Spleen (tissue), 11 donors: ENCODE measurements at regions not wholly inside any gene's neighbourhood (a gene's known extent, or its start where the extent isn't known, plus 50 kb on each side); places are given as distances from the start of the nearest gene placed in this dataset.
A peak's percentile ranks its signal among the peaks of the same experiment; 100 is the strongest.

Experiments used
- DNase-seq: peaks from one replicate; pipeline ENCODE4 v3.0.0-alpha.2; 2020
- H3K27ac ChIP-seq, 8 donors: fragments of 200-600 bp; sonication (generic) in 7 of 8; 1 replicate in 4 of 8; 2 replicates in 4 of 8; pipeline versions ENCODE4 v1.5.0 to v1.8.0; 2016 to 2021; ENCODE audit warnings: inconsistent platforms in 4 of 8, mild to moderate bottlenecking in 4 of 8, moderate library complexity in 1 of 8
- H3K27me3 ChIP-seq, 7 donors: fragments of 200-600 bp; sonication (generic) in 6 of 7; replicated peaks in 1 of 7; 1 replicate in 4 of 7; 2 replicates in 3 of 7; pipeline versions ENCODE4 v1.5.0 to v1.8.0; 2016 to 2021; ENCODE audit warnings: inconsistent platforms in 3 of 7, mild to moderate bottlenecking in 1 of 7
- H3K36me3 ChIP-seq, 6 donors: fragments of 200-600 bp; sonication (generic) in 5 of 6; 1 replicate in 4 of 6; 2 replicates in 2 of 6; pipeline versions ENCODE4 v1.5.0 to v1.8.0; 2016 to 2021; ENCODE audit warnings: inconsistent platforms in 2 of 6
- H3K4me1 ChIP-seq, 6 donors: fragments of 200-600 bp; sonication (generic) in 5 of 6; 1 replicate in 3 of 6; 2 replicates in 3 of 6; pipeline versions ENCODE4 v1.5.0 to v1.8.0; 2016 to 2021; ENCODE audit warnings: inconsistent platforms in 3 of 6
- H3K4me3 ChIP-seq, 8 donors: fragments of 200-600 bp; sonication (generic) in 7 of 8; 1 replicate in 4 of 8; 2 replicates in 4 of 8; pipeline versions ENCODE4 v1.5.0 to v1.8.0; 2016 to 2021; ENCODE audit warnings: inconsistent platforms in 4 of 8, mild to moderate bottlenecking in 4 of 8, moderate library complexity in 2 of 8
- H3K9me3 ChIP-seq, 8 donors: fragments of 200-600 bp; sonication (generic) in 7 of 8; 1 replicate in 4 of 8; 2 replicates in 4 of 8; pipeline versions ENCODE4 v1.5.0 to v1.8.0; 2016 to 2021; ENCODE audit warnings: inconsistent platforms in 4 of 8
- POLR2A ChIP-seq, 3 donors: fragments of 450-650 bp; IDR thresholded peaks; one replicate each; pipeline ENCODE4 v1.5.1; 2017; ENCODE audit warnings: antibody characterized with exemption in 3 of 3, mild to moderate bottlenecking in 1 of 3
- POLR2AphosphoS5 ChIP-seq, 3 donors: sonication (generic); formaldehyde crosslinking; IDR thresholded peaks; one replicate each; pipeline ENCODE4 v1.5.1; 2017; ENCODE audit warnings: antibody characterized with exemption in 3 of 3
- WGBS, 5 donors: extraction: QIAGEN DNeasy Blood & Tissue Kit in 3 of 5; methylation state at CpG; one replicate each; pipeline versions ENCODE4 v1.1.5 to v1.1.7; 2013 to 2018; 5-methylcytosine and 5-hydroxymethylcytosine counted together
- intact Hi-C: fragments of 100-400 bp; cut with DNase I; formaldehyde crosslinking; loops from one replicate; pipeline ENCODE4 v1.15.0; 2023; ENCODE audit warnings: low total_unique reads
- TF ChIP-seq, protein P1 (sequence below), 11 experiments: fragments of 200-600 bp in 7 of 11; fragments of 450-650 bp in 4 of 11; sonication (generic) in 4 of 11; IDR thresholded peaks in 8 of 11; conservative IDR thresholded peaks in 3 of 11; 1 replicate in 7 of 11; 2 replicates in 4 of 11; pipeline versions ENCODE4 v1.4.0 to v1.8.0; 2016 to 2021; ENCODE audit warnings: antibody characterized with exemption in 11 of 11, inconsistent platforms in 4 of 11, mild to moderate bottlenecking in 1 of 11
- donor health status: healthy with polysubstance abuse.
- donor health status: DM: no; HTN: no; CAD: no; lungs with moderate emphysema.
- donor health status: DM: no; HTN: no; CAD: no.
- donor health status: Bipolar disorder and iron deficiency.
- donor health status: healthy.
- donor health status: DM: no; HTN: no; CAD: no.
- donor health status: DM: yes; HTN: yes; CAD: no.

DNA sequence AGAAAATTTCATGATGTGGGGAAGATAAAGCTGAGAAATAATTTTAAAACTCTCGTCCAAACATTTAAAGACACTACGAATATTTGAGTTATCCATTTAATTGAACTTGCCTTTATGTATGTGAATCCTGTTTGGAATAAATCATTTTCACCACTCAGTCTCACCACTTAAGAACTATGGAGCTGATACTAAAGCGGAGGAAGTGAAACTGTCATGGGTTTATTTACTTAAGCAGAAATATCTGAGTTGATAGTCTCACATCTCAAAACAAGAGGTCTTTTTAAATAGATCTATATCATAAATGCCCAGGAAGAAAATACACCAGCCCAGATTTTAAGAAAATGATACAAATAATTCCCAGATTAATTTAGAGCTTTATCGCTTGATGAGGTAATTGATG lies 532.4 kb downstream of the ZNF804A start:
- 71 to 88% (median 82%) methylated on average over 4 of the region's 4 CpGs for WGBS, 5 donors
- peaks cover 0 to 20% (median 10%) of the 10 kb centered on the region in 8 donors for H3K9me3 ChIP-seq
- no peaks in the 10 kb centered on the region for H3K4me1 ChIP-seq
- no peak overlapping the region for H3K4me3 ChIP-seq
- TF ChIP-seq POLR2A (IDR thresholded peaks at IDR 0.05) (no peak), POLR2AphosphoS5 (IDR thresholded peaks at IDR 0.05) (no peak)
- no peak for DNase-seq
- H3K36me3 ChIP-seq: no peaks in the 10 kb centered on the region
- no peaks in the 10 kb centered on the region for H3K27me3 ChIP-seq
- intact Hi-C loops: no loop called here
- H3K27ac ChIP-seq: no peak overlapping the region

DNA sequence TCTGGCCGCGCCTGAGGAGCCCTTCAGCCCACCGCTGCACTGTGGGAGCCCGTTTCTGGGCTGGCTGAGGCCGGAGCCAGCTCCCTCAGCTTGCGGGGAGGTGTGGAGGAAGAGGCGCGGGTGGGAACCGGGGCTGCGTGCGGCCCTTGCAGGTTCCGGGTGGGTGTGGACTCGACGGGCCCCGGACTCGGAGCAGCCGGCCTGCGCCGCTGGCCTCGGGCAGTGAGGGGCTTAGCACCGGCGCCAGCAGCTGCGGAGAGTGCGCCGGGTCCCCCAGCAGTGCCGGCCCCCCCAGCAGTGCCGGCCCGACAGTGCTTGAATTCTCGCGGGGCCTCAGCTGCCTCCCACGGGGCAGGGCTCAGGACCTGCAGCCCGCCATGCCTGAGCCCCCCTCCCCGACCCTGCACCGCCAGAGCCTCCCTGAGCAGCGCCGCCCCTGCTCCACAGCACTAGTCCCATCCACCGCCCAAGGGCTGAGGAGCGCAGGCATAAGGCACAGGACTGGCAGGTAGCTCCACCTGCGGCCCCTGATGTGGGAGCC lies 534.2 kb downstream of the ZNF804A start:
- intact Hi-C loops: no loop called here
- Histone ChIP-seq H3K36me3 (no peaks in the 10 kb centered on the region), H3K27ac (no peak overlapping the region), H3K9me3 (peaks cover 0 to 17% (median 10%) of the 10 kb centered on the region in 8 donors), H3K4me1 (no peaks in the 10 kb centered on the region), H3K4me3 (no peak overlapping the region), H3K27me3 (no peaks in the 10 kb centered on the region)
- peak; percentile 72 for DNase-seq
- 89 to 96% (median 93%) methylated on average over 23 to 39 of the region's 39 CpGs for WGBS, 5 donors
- TF ChIP-seq POLR2AphosphoS5 (IDR thresholded peaks at IDR 0.05) (no peak), POLR2A (IDR thresholded peaks at IDR 0.05) (no peak)
- TF ChIP-seq, protein P1, sequence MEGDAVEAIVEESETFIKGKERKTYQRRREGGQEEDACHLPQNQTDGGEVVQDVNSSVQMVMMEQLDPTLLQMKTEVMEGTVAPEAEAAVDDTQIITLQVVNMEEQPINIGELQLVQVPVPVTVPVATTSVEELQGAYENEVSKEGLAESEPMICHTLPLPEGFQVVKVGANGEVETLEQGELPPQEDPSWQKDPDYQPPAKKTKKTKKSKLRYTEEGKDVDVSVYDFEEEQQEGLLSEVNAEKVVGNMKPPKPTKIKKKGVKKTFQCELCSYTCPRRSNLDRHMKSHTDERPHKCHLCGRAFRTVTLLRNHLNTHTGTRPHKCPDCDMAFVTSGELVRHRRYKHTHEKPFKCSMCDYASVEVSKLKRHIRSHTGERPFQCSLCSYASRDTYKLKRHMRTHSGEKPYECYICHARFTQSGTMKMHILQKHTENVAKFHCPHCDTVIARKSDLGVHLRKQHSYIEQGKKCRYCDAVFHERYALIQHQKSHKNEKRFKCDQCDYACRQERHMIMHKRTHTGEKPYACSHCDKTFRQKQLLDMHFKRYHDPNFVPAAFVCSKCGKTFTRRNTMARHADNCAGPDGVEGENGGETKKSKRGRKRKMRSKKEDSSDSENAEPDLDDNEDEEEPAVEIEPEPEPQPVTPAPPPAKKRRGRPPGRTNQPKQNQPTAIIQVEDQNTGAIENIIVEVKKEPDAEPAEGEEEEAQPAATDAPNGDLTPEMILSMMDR (IDR thresholded peaks at IDR 0.05 in 8 of 11, conservative IDR thresholded peaks at IDR 0.05 in 3 of 11): no peak

DNA sequence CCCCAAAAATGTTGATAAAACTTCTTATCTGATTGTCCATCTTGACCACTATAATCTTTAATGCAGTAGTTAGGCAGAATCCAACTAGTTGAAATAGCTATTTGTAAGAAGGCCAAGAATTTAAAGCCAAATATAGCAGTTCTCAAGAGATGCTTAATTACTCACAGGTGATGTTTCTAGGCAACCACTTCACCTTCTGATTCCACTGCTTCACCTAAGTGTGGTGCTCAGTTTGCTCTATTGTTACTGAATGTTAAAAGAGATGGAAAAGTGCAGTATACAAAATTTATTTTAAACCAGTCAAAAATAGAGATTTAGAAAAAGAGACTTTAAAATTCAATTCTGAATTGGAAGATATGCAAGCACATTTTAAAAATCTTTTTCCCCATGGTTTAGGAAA lies 539.4 kb downstream of the ZNF804A start:
- intact Hi-C loops: no loop called here
- H3K4me3 ChIP-seq: no peak overlapping the region
- no peak for DNase-seq
- peaks cover 0 to 17% (median 7%) of the 10 kb centered on the region in 8 donors for H3K9me3 ChIP-seq
- TF ChIP-seq POLR2AphosphoS5 (IDR thresholded peaks at IDR 0.05) (no peak), POLR2A (IDR thresholded peaks at IDR 0.05) (no peak)
- TF ChIP-seq, protein P1 (IDR thresholded peaks at IDR 0.05 in 8 of 11, conservative IDR thresholded peaks at IDR 0.05 in 3 of 11): no peak
- H3K4me1 ChIP-seq: no peaks in the 10 kb centered on the region
- H3K27ac ChIP-seq: no peak overlapping the region
- H3K36me3 ChIP-seq: no peaks in the 10 kb centered on the region
- no peaks in the 10 kb centered on the region for H3K27me3 ChIP-seq

DNA sequence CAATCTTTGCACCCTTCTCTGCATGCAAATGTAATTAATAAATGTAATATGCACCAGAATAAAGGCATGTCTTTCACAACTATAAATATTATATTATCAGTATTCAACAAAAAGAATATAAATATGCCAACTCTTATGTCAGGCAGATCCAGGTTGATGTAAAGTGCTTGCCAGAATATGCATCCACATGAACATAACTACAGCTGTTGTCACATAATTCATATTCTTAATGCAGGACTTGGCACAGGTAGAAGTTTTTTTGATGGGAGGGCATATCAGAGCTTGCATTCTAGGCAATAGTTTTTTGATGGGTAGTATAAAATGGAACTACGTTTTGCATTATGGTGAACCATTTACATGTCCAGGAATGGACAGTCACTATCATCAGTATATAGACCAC lies 544.3 kb downstream of the ZNF804A start:
- WGBS, 5 donors: 69 to 87% (median 79%) methylated on average over 1 of the region's 1 CpG
- no peaks in the 10 kb centered on the region for H3K4me1 ChIP-seq
- H3K36me3 ChIP-seq: no peaks in the 10 kb centered on the region
- H3K27ac ChIP-seq: no peak overlapping the region
- intact Hi-C loops: no loop called here
- TF ChIP-seq POLR2A (IDR thresholded peaks at IDR 0.05) (no peak), POLR2AphosphoS5 (IDR thresholded peaks at IDR 0.05) (no peak)
- TF ChIP-seq, protein P1 (IDR thresholded peaks at IDR 0.05 in 8 of 11, conservative IDR thresholded peaks at IDR 0.05 in 3 of 11): no peak
- no peak for DNase-seq
- peaks cover 0 to 17% (median 2%) of the 10 kb centered on the region in 8 donors for H3K9me3 ChIP-seq
- H3K27me3 ChIP-seq: no peaks in the 10 kb centered on the region
- H3K4me3 ChIP-seq: no peak overlapping the region
